Ishikawa (cell line): ENCODE measurements at regions not wholly inside any gene's neighbourhood (a gene's known extent, or its start where the extent isn't known, plus 50 kb on each side); places are given as distances from the start of the nearest gene placed in this dataset.

Experiments
- CEBPB ChIP-seq: IDR thresholded peaks from 2 replicates; pipeline ENCODE4 v1.6.1; 2012
- CREB1 ChIP-seq: IDR thresholded peaks from 2 replicates; pipeline ENCODE4 v1.6.1; 2012; ENCODE audit warnings: low read depth
- FOXM1 ChIP-seq: IDR thresholded peaks from 2 replicates; pipeline ENCODE4 v1.6.1; 2012; ENCODE audit warnings: low read depth, borderline replicate concordance
- REST ChIP-seq: IDR thresholded peaks from 2 replicates; pipeline ENCODE4 v1.6.1; 2012; ENCODE audit warnings: low read depth, mild to moderate bottlenecking
- TAF1 ChIP-seq: IDR thresholded peaks from 2 replicates; pipeline ENCODE4 v1.6.1; 2012; ENCODE audit warnings: low read depth, mild to moderate bottlenecking
- TEAD4 ChIP-seq: IDR thresholded peaks from 2 replicates; pipeline ENCODE4 v1.6.1; 2012
- YY1 ChIP-seq: IDR thresholded peaks from 2 replicates; pipeline ENCODE4 v1.6.1; 2012; ENCODE audit warnings: low read depth
- ZBTB7A ChIP-seq: IDR thresholded peaks from 2 replicates; pipeline ENCODE4 v1.6.1; 2012; ENCODE audit warnings: low read depth
- TF ChIP-seq, protein P1 (sequence below): IDR thresholded peaks from 2 replicates; pipeline ENCODE4 v1.6.1; 2012

GRCh38 chr2:153394686-153395085 is 83.9 kb downstream of the RPRM start:
- TF ChIP-seq ZBTB7A (no peak), REST (no peak), TAF1 (no peak), TEAD4 (no peak), FOXM1 (no peak), CREB1 (no peak), CEBPB (no peak), YY1 (no peak)
- TF ChIP-seq, protein P1, sequence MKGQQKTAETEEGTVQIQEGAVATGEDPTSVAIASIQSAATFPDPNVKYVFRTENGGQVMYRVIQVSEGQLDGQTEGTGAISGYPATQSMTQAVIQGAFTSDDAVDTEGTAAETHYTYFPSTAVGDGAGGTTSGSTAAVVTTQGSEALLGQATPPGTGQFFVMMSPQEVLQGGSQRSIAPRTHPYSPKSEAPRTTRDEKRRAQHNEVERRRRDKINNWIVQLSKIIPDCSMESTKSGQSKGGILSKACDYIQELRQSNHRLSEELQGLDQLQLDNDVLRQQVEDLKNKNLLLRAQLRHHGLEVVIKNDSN, result no peak
